Neural cell (in vitro differentiated cells): ENCODE measurements at regions not wholly inside any gene's neighbourhood (a gene's known extent, or its start where the extent isn't known, plus 50 kb on each side); places are given as distances from the start of the nearest gene placed in this dataset.

Experiments used
- EP300 ChIP-seq: fragments of 450-650 bp; conservative IDR thresholded peaks from 2 replicates; pipeline ENCODE4 v1.6.1; 2014; ENCODE audit warnings: antibody characterized with exemption, mild to moderate bottlenecking, moderate library complexity; ENCODE audit not compliant: poor library complexity, severe bottlenecking
- MXI1 ChIP-seq: fragments of 450-650 bp; conservative IDR thresholded peaks from 2 replicates; pipeline ENCODE4 v1.6.1; 2014; ENCODE audit warnings: antibody characterized with exemption, mild to moderate bottlenecking; ENCODE audit not compliant: poor library complexity, severe bottlenecking
- TF ChIP-seq, protein P1 (sequence below): fragments of 450-650 bp; IDR thresholded peaks from 2 replicates; pipeline ENCODE4 v1.5.1; 2014; ENCODE audit warnings: antibody characterized with exemption, mild to moderate bottlenecking, moderate library complexity; ENCODE audit not compliant: poor library complexity, severe bottlenecking

DNA sequence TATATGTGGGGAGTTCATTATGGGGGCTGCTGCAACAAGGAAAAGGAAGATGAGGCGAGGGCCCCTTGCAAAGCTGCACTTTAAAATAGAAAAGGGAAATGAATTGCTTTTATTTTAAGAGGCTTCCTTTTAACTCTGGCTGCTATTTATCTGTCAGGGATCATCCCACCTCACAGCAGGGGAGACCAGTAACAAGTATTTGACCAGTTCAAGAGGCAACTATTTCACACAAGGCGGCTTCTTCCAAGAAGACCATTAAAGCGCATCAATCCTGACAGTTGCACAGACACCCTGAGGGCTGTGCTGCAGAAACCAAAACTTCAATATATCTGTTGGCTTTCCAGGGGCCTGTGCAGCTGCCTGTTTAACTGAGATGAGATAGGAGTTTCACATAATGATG, 1009.2 kb downstream of the SORCS3 start:
- TF ChIP-seq, protein P1, sequence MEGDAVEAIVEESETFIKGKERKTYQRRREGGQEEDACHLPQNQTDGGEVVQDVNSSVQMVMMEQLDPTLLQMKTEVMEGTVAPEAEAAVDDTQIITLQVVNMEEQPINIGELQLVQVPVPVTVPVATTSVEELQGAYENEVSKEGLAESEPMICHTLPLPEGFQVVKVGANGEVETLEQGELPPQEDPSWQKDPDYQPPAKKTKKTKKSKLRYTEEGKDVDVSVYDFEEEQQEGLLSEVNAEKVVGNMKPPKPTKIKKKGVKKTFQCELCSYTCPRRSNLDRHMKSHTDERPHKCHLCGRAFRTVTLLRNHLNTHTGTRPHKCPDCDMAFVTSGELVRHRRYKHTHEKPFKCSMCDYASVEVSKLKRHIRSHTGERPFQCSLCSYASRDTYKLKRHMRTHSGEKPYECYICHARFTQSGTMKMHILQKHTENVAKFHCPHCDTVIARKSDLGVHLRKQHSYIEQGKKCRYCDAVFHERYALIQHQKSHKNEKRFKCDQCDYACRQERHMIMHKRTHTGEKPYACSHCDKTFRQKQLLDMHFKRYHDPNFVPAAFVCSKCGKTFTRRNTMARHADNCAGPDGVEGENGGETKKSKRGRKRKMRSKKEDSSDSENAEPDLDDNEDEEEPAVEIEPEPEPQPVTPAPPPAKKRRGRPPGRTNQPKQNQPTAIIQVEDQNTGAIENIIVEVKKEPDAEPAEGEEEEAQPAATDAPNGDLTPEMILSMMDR, result no peak
- no peak for TF ChIP-seq EP300
- no peak for TF ChIP-seq MXI1
